ENCODE measurements at regions not wholly inside any gene's neighbourhood (a gene's known extent, or its start where the extent isn't known, plus 50 kb on each side); places are given as distances from the start of the nearest gene placed in this dataset.

DNA sequence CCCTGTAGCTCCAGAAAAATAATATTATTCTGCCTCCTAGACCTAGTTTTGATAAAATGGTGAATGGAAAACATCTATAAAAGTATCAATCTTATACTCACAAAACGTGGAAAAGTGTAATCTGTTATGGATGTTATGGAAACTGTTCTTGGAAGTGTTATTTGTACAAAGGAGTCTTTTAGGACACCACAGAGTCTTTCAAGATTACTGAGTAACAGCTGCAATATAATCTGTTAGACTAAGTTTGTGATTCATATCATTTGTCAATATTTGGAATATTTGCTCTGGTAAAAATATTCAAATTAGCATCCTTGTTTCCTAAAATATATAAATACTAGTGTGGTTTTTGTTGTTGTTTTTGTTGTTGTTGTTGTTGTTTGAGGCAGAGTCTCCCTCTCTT lies 87.9 kb downstream of the RAD51AP2 start:
- 92 to 100% methylated on average over 1 of the region's 1 CpG for WGBS, 2 experiments (ENCODE audit: insufficient coverage in 1 of 2, insufficient read length in 1 of 2)
- Histone ChIP-seq H3K36me3 (ENCODE audit: control insufficient read depth, insufficient read depth, low read length) (no peaks in the 10 kb centered on the region), H3K27me3 (ENCODE audit: control insufficient read depth, insufficient read depth, low read length, poor library complexity, severe bottlenecking) (no peaks in the 10 kb centered on the region), H3K4me3 (ENCODE audit: low read length) (no peak overlapping the region), H3K9ac (ENCODE audit: extremely low read depth, low read length, poor library complexity, severe bottlenecking) (no peak overlapping the region), H3K27ac (ENCODE audit: low read depth, low read length) (no peak overlapping the region), H3K4me1 (ENCODE audit: control insufficient read depth, insufficient read depth, low read length) (no peaks in the 10 kb centered on the region), H3K9me3 (ENCODE audit: control insufficient read depth, low read length) (no peaks in the 10 kb centered on the region)
- no peak overlapping the region for H3K27ac Mint-ChIP-seq
- DNase-seq: no peak
- TF ChIP-seq, protein P1, sequence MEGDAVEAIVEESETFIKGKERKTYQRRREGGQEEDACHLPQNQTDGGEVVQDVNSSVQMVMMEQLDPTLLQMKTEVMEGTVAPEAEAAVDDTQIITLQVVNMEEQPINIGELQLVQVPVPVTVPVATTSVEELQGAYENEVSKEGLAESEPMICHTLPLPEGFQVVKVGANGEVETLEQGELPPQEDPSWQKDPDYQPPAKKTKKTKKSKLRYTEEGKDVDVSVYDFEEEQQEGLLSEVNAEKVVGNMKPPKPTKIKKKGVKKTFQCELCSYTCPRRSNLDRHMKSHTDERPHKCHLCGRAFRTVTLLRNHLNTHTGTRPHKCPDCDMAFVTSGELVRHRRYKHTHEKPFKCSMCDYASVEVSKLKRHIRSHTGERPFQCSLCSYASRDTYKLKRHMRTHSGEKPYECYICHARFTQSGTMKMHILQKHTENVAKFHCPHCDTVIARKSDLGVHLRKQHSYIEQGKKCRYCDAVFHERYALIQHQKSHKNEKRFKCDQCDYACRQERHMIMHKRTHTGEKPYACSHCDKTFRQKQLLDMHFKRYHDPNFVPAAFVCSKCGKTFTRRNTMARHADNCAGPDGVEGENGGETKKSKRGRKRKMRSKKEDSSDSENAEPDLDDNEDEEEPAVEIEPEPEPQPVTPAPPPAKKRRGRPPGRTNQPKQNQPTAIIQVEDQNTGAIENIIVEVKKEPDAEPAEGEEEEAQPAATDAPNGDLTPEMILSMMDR (conservative IDR thresholded peaks at IDR 0.05): no peak
- no peaks in the 10 kb centered on the region for H3K9me3 Mint-ChIP-seq
- no peaks in the 10 kb centered on the region for H3K4me1 Mint-ChIP-seq
- no peaks in the 10 kb centered on the region for H3K27me3 Mint-ChIP-seq (ENCODE audit: insufficient read depth)
- no peaks in the 10 kb centered on the region for H3K36me3 Mint-ChIP-seq (ENCODE audit: low read depth)
- H3K4me3 Mint-ChIP-seq: no peak overlapping the region

DNA sequence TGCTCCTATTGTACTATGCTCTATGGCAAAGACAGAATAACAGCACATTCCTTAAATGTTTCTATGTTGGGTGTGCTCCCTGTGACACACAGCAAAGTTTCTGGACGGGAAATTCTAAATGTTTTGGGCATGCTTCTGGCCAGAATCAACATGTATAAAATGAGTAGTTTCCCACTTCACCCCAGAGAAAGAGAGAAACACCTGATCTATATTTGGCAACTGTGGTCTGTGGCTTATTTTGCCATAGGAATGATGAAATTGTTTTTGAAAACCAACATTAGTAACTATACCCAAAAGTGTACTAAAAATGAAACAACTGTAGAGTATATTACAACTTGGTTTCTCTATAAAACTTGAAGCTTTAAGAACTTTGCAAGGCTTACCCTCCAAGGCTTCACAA lies 89.1 kb downstream of the RAD51AP2 start:
- no peaks in the 10 kb centered on the region for H3K9me3 Mint-ChIP-seq
- 87% methylated on average over 1 of the region's 1 CpG; no CpG with 5 or more reads in 1 of the 2 experiments for WGBS, 2 experiments (ENCODE audit: insufficient coverage in 1 of 2, insufficient read length in 1 of 2)
- no peaks in the 10 kb centered on the region for H3K4me1 ChIP-seq (ENCODE audit: control insufficient read depth, insufficient read depth, low read length)
- H3K27ac Mint-ChIP-seq: no peak overlapping the region
- DNase-seq: no peak
- no peaks in the 10 kb centered on the region for H3K36me3 Mint-ChIP-seq (ENCODE audit: low read depth)
- no peak overlapping the region for H3K9ac ChIP-seq (ENCODE audit: extremely low read depth, low read length, poor library complexity, severe bottlenecking)
- H3K4me3 Mint-ChIP-seq: no peak overlapping the region
- no peaks in the 10 kb centered on the region for H3K27me3 ChIP-seq (ENCODE audit: control insufficient read depth, insufficient read depth, low read length, poor library complexity, severe bottlenecking)
- H3K9me3 ChIP-seq (ENCODE audit: control insufficient read depth, low read length): no peaks in the 10 kb centered on the region
- TF ChIP-seq, protein P1 (conservative IDR thresholded peaks at IDR 0.05): no peak
- H3K4me3 ChIP-seq (ENCODE audit: low read length): no peak overlapping the region
- H3K27me3 Mint-ChIP-seq (ENCODE audit: insufficient read depth): no peaks in the 10 kb centered on the region
- no peaks in the 10 kb centered on the region for H3K4me1 Mint-ChIP-seq
- no peaks in the 10 kb centered on the region for H3K36me3 ChIP-seq (ENCODE audit: control insufficient read depth, insufficient read depth, low read length)
- H3K27ac ChIP-seq (ENCODE audit: low read depth, low read length): no peak overlapping the region

DNA sequence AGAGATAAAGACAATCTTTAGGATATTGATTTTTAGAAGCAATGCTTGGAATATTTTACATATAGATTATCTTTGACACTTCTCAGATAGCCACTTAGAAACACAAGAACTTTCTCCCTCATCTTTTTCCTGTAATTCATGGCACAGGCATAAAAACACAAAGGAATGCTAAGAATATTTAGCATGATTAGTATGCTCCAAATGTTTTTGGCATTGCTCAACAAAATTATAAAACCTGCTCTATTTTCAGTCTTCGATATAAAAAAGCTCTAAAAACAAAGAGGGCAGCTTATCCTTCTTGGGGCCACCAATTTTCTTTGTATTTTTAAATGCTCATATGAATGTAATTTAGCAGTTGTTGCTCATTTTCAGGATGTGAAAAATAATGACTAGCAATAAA lies 90.8 kb downstream of the RAD51AP2 start:
- no peak for DNase-seq
- H3K4me1 Mint-ChIP-seq: no peaks in the 10 kb centered on the region
- no peak overlapping the region for H3K27ac ChIP-seq (ENCODE audit: low read depth, low read length)
- WGBS, 2 experiments (ENCODE audit: insufficient coverage in 1 of 2, insufficient read length in 1 of 2): 83 to 91% methylated on average over 1 of the region's 1 CpG
- no peaks in the 10 kb centered on the region for H3K4me1 ChIP-seq (ENCODE audit: control insufficient read depth, insufficient read depth, low read length)
- no peaks in the 10 kb centered on the region for H3K36me3 Mint-ChIP-seq (ENCODE audit: low read depth)
- H3K36me3 ChIP-seq (ENCODE audit: control insufficient read depth, insufficient read depth, low read length): no peaks in the 10 kb centered on the region
- no peak overlapping the region for H3K9ac ChIP-seq (ENCODE audit: extremely low read depth, low read length, poor library complexity, severe bottlenecking)
- no peaks in the 10 kb centered on the region for H3K27me3 Mint-ChIP-seq (ENCODE audit: insufficient read depth)
- H3K4me3 Mint-ChIP-seq: no peak overlapping the region
- TF ChIP-seq, protein P1 (conservative IDR thresholded peaks at IDR 0.05): no peak
- no peaks in the 10 kb centered on the region for H3K9me3 Mint-ChIP-seq
- no peaks in the 10 kb centered on the region for H3K27me3 ChIP-seq (ENCODE audit: control insufficient read depth, insufficient read depth, low read length, poor library complexity, severe bottlenecking)
- no peak overlapping the region for H3K4me3 ChIP-seq (ENCODE audit: low read length)
- H3K27ac Mint-ChIP-seq: no peak overlapping the region
- H3K9me3 ChIP-seq (ENCODE audit: control insufficient read depth, low read length): no peaks in the 10 kb centered on the region

Measured in endodermal cell (in vitro differentiated cells).